Memory B cell (primary cell): ENCODE measurements at regions not wholly inside any gene's neighbourhood (a gene's known extent, or its start where the extent isn't known, plus 50 kb on each side); places are given as distances from the start of the nearest gene placed in this dataset.

Experiments used
- ATAC-seq: fragments of 150-1000 bp; cut with Tn5 transposase; 2 replicates; pipeline ENCODE4 v1.10.0; 2021; ENCODE audit warnings: low read depth, mild to moderate bottlenecking, moderate library complexity
- DNase-seq, 2 donors: peaks; one replicate each; pipeline ENCODE4 v3.0.0; 2022; ENCODE audit warnings: low spot score in 2 of 2
- H3K27ac Mint-ChIP-seq: one replicate; pipeline ENCODE4 v1.8.0; 2022; ENCODE audit warnings: mild to moderate bottlenecking, moderate library complexity, mixed read lengths
- H3K27me3 Mint-ChIP-seq: one replicate; pipeline ENCODE4 v1.8.0; 2022; ENCODE audit warnings: mixed read lengths
- H3K36me3 Mint-ChIP-seq: one replicate; pipeline ENCODE4 v1.8.0; 2022; ENCODE audit warnings: mild to moderate bottlenecking, mixed read lengths
- H3K4me1 Mint-ChIP-seq: one replicate; pipeline ENCODE4 v1.8.0; 2022; ENCODE audit warnings: mixed read lengths
- H3K4me3 Mint-ChIP-seq: one replicate; pipeline ENCODE4 v1.8.0; 2022; ENCODE audit warnings: mild to moderate bottlenecking, moderate library complexity, mixed read lengths
- H3K9me3 Mint-ChIP-seq: one replicate; pipeline ENCODE4 v1.8.0; 2022; ENCODE audit warnings: mixed read lengths

DNA sequence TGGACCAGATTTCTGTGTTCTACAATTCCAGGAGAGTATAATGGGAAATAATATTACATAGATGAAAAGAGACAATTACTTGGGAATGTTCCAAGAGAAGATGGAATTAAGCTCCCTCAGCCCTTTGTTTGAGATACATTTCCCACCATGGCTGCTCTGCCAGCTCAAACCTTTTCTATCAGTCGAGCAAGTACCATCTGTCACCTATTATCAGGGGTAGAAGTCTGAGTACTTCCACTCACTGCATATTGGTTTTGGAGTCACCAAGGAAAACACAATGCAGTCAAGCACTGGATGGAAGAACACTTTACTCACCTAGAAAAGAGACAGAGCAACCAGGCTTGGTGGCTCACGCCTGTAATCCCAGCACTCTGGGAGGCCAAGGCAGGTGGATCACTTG is 270.4 kb upstream of the FAR2 start:
- DNase-seq (no peak), ATAC-seq (no peak)
- Mint-ChIP-seq H3K4me1 (no peaks in the 10 kb centered on the region), H3K4me3 (no peak overlapping the region), H3K36me3 (no peaks in the 10 kb centered on the region), H3K27me3 (peaks cover 3% of the 10 kb centered on the region), H3K27ac (no peak overlapping the region), H3K9me3 (peaks cover 6% of the 10 kb centered on the region)

DNA sequence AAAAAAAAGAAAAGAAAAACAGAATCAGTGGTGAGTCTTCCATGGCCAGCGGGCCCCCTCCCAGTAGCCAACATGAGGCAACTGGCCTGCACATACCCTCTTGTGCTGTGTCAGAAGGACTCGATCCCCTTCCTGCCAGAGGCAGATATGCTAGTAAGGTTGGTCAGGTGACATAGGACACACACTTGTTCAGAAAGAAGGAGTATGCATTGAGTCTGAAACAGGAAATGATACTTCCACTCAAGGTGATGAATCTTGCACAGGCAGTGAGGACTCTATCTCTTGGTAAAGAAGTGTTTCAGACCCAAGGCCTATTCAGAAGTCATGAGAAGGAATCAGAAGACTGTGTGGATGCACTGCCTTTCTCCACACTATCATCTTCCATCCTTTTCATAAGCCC is 269.7 kb upstream of the FAR2 start:
- Mint-ChIP-seq H3K27ac (no peak overlapping the region), H3K27me3 (peaks cover 3% of the 10 kb centered on the region), H3K4me3 (no peak overlapping the region), H3K4me1 (no peaks in the 10 kb centered on the region), H3K9me3 (peaks cover 6% of the 10 kb centered on the region), H3K36me3 (no peaks in the 10 kb centered on the region)
- DNase-seq (no peak), ATAC-seq (no peak)

- no peak for DNase-seq
- ATAC-seq = no peak
- peaks cover 3% of the 10 kb centered on the region for H3K27me3 Mint-ChIP-seq
- H3K4me3 Mint-ChIP-seq = no peak overlapping the region
- no peak overlapping the region for H3K27ac Mint-ChIP-seq
- no peaks in the 10 kb centered on the region for H3K4me1 Mint-ChIP-seq
- H3K9me3 Mint-ChIP-seq = peaks cover 7% of the 10 kb centered on the region
- no peaks in the 10 kb centered on the region for H3K36me3 Mint-ChIP-seq
These were observed 266.6 kb upstream of the FAR2 start for GRCh38 chr12:28882444-28882843.

- no peak for ATAC-seq
- DNase-seq = no peak
- no peak overlapping the region for H3K4me3 Mint-ChIP-seq
- no peaks in the 10 kb centered on the region for H3K4me1 Mint-ChIP-seq
- peaks cover 4% of the 10 kb centered on the region for H3K9me3 Mint-ChIP-seq
- no peak overlapping the region for H3K27ac Mint-ChIP-seq
- no peaks in the 10 kb centered on the region for H3K36me3 Mint-ChIP-seq
- no peaks in the 10 kb centered on the region for H3K27me3 Mint-ChIP-seq
These were observed 265.6 kb upstream of the FAR2 start for GRCh38 chr12:28883406-28883997.

DNA sequence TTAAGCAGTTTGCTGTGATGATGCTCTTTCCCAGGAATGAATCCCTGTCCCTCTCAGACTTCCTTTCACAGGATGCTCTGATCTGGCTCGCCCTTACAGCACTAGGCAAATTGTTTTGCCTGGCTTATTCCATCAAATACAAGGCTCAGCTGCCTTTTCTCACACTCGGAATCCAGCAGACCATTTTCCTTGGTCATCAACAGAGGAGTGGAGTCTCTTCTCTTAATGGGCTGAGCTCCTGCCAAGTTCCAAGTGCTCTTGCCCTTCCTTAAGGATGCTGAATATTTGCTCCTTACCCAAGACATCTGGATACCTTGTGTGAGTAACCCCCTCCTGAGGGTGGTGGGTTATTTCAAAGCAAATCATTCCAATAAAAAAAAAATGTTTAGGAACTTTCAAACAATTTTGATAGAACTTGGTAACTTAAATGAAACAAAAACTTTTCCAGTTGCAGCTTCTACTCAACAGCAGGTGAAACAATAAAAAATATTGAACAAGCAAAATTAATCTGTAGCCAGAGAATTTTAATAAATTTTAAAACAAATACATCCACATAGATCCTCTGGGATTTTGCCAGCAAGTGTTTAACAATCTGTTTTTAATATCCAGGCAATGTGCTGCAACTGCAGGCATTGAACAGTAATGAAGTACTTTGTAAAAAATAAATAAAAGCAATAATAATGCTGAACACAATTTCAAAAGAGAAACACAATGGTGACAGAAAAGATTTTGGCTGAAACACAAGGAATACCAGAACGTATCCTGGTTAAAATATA is 264.0 kb upstream of the FAR2 start:
- no peaks in the 10 kb centered on the region for H3K27me3 Mint-ChIP-seq
- no peaks in the 10 kb centered on the region for H3K36me3 Mint-ChIP-seq

DNA sequence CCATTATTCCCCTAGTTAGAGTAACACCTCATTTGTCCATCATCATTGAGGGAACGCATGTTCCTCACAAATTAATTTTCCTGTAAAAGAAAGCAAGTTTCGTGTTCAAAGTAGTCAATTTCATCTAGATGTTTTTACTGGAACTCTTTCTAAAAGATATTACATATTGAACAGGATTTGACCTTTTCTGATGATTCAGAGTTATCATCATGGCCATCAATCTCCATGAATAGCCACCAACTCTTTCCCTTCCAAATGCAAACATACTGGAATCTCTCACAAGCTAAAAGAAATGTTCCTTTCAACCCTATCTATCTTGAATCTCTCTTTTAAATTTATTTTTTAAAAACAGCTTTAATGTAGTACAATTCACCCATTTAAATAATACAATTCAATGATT is 263.1 kb upstream of the FAR2 start:
- peaks cover 6% of the 10 kb centered on the region for H3K9me3 Mint-ChIP-seq
- no peaks in the 10 kb centered on the region for H3K27me3 Mint-ChIP-seq
- H3K36me3 Mint-ChIP-seq = no peaks in the 10 kb centered on the region
- no peak overlapping the region for H3K27ac Mint-ChIP-seq
- ATAC-seq (no peak), DNase-seq (no peak)
- H3K4me3 Mint-ChIP-seq = no peak overlapping the region
- no peaks in the 10 kb centered on the region for H3K4me1 Mint-ChIP-seq

More for the DNA sequence above, 264.0 kb upstream of the FAR2 start:
- H3K4me3 Mint-ChIP-seq = no peak overlapping the region
- DNase-seq (no peak), ATAC-seq (no peak)
- peaks cover 4% of the 10 kb centered on the region for H3K9me3 Mint-ChIP-seq
- H3K27ac Mint-ChIP-seq = no peak overlapping the region
- no peaks in the 10 kb centered on the region for H3K4me1 Mint-ChIP-seq

GRCh38 chr12:28887461-28887990 is 261.6 kb upstream of the FAR2 start:
- Mint-ChIP-seq H3K4me1 (no peaks in the 10 kb centered on the region), H3K4me3 (no peak overlapping the region), H3K27ac (no peak overlapping the region), H3K27me3 (no peaks in the 10 kb centered on the region), H3K36me3 (no peaks in the 10 kb centered on the region), H3K9me3 (peaks cover 6% of the 10 kb centered on the region)
- ATAC-seq (no peak), DNase-seq (no peak)

DNA sequence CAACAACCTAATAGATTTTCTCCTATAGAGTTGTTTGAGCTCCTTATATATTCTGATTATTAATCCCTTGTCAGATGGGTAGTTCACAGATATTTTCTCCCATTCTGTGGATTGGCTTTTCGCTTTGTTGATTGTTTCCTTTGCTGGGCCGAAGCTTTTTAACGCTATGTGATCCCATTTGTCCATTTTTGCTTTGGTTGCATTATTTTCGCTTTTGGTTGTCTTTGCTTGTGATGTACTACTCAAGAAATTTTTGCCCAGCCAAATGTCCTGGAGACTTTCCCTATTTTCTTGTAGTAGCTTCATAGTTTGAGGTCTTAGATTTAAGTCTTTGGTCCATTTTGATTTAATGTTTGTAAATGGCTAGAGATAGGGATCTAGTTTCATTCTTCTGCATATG is 258.4 kb upstream of the FAR2 start:
- Mint-ChIP-seq H3K4me3 (no peak overlapping the region), H3K4me1 (no peaks in the 10 kb centered on the region), H3K36me3 (no peaks in the 10 kb centered on the region), H3K9me3 (peaks cover 6% of the 10 kb centered on the region), H3K27me3 (no peaks in the 10 kb centered on the region), H3K27ac (no peak overlapping the region)
- no peak for DNase-seq
- ATAC-seq = no peak

DNA sequence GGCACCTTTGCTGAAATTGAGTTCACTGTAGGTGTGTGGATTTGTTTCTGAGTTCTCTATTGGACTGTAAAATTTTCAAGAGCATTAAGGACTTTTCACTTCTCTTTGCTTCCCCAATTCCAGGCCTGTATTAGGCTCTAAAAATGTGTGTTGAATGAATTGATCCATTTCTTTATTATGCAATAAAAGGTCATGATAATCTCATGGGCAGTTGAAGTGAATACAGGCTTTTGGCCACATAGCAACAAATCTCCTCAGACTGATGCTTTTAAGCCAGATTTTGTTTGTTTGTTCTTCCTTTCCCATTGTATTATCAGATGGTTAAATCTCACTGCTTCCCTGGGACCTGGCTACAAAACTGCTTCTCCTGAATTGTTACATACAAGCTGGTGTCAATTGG is 258.0 kb upstream of the FAR2 start:
- no peaks in the 10 kb centered on the region for H3K36me3 Mint-ChIP-seq
- ATAC-seq = no peak
- H3K4me3 Mint-ChIP-seq = no peak overlapping the region
- no peaks in the 10 kb centered on the region for H3K4me1 Mint-ChIP-seq
- H3K27me3 Mint-ChIP-seq = no peaks in the 10 kb centered on the region
- no peak overlapping the region for H3K27ac Mint-ChIP-seq
- no peak for DNase-seq
- peaks cover 6% of the 10 kb centered on the region for H3K9me3 Mint-ChIP-seq

DNA sequence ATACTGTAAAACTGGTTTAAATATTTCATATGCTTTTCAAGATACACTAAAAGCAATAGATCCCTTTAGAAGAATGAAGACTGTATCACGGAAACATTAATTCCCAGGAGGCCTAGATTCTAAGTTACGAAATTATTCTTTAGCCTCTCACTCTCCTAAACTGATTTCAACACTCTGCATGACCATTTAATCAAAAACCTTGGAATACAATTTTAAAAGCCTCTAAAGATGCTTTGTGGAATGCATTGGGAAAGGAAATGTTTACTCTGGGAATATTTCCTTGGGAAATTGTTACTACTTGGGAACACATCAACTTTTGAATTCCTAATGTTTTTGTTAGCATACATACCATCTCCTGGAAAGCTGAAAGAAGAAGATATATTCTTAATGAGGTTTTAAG is 255.7 kb upstream of the FAR2 start:
- Mint-ChIP-seq H3K27me3 (no peaks in the 10 kb centered on the region), H3K4me3 (no peak overlapping the region), H3K9me3 (peaks cover 7% of the 10 kb centered on the region), H3K36me3 (no peaks in the 10 kb centered on the region), H3K4me1 (no peaks in the 10 kb centered on the region), H3K27ac (no peak overlapping the region)
- ATAC-seq = no peak
- DNase-seq = no peak

- H3K27me3 Mint-ChIP-seq = no peaks in the 10 kb centered on the region
- ATAC-seq = no peak
- no peak overlapping the region for H3K27ac Mint-ChIP-seq
- DNase-seq = no peak
- H3K4me3 Mint-ChIP-seq = no peak overlapping the region
- H3K4me1 Mint-ChIP-seq = no peaks in the 10 kb centered on the region
- no peaks in the 10 kb centered on the region for H3K36me3 Mint-ChIP-seq
- H3K9me3 Mint-ChIP-seq = peaks cover 7% of the 10 kb centered on the region
These were observed 255.2 kb upstream of the FAR2 start for GRCh38 chr12:28893856-28894255.

DNA sequence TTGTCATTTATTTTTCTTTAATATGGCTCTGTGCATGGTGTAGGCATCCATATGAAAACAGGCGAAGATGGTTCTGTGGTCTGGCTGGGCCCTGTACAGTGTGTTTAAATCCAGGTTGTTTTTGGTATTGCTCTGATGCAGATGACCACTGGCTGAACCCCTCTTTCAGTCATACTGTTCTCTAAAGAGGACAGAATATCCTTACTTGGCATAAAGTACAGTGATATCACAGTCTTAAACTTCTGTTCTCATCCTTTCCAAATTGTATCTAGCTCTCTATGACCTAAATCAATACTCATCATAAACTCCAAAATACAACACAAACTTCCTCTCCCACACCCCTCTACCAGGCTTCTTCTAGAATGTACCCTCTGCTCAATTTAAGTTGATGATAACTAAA is 252.7 kb upstream of the FAR2 start:
- Mint-ChIP-seq H3K4me1 (no peaks in the 10 kb centered on the region), H3K36me3 (no peaks in the 10 kb centered on the region), H3K4me3 (no peak overlapping the region), H3K27me3 (no peaks in the 10 kb centered on the region), H3K27ac (no peak overlapping the region), H3K9me3 (peaks cover 9% of the 10 kb centered on the region)
- no peak for ATAC-seq
- no peak for DNase-seq

DNA sequence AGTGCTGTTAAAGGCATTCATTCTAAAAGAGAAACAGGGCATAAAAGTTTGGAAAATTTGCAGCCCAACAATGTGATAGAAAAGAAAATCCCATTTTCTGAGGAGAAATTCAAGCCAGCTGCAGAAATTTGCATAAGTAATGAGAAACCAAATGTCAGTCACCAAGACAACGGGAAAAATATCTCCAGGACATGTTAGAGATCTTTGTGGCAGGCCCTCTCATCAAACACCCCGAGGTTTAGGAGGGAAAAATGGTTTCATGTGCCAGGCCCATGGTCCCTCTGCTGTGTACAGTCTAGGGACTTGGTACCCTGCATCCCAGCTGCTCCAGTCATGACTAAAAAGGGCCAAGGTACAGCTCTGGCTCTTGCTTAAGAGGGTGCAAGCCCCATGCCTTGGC is 251.0 kb upstream of the FAR2 start:
- no peaks in the 10 kb centered on the region for H3K36me3 Mint-ChIP-seq
- H3K27ac Mint-ChIP-seq = no peak overlapping the region
- H3K4me1 Mint-ChIP-seq = no peaks in the 10 kb centered on the region
- DNase-seq (no peak), ATAC-seq (no peak)
- H3K4me3 Mint-ChIP-seq = no peak overlapping the region
- no peaks in the 10 kb centered on the region for H3K27me3 Mint-ChIP-seq
- H3K9me3 Mint-ChIP-seq = peaks cover 12% of the 10 kb centered on the region

DNA sequence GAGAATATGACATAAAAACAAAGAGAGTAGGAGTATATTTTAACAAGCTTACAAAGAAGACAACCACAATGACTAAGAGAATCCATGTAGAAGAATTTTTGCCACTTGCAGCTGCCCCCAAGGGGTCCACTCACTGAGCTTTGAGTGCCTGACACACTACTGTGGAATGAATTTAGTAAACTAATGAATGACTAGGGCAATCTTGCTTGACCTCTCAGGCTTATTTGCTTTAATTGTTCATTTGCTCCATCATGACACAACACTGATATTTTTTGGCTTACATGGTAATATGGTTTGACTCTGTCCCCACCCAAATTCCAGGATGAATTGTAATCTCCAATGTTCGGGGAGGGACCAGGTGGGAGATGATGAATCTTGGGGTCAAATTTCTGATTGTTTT is 249.1 kb upstream of the FAR2 start:
- ATAC-seq (no peak), DNase-seq (no peak)
- Mint-ChIP-seq H3K36me3 (no peaks in the 10 kb centered on the region), H3K27me3 (no peaks in the 10 kb centered on the region), H3K9me3 (peaks cover 17% of the 10 kb centered on the region), H3K4me1 (no peaks in the 10 kb centered on the region), H3K27ac (no peak overlapping the region), H3K4me3 (no peak overlapping the region)
